A673 (cell line): ENCODE measurements at regions not wholly inside any gene's neighbourhood (a gene's known extent, or its start where the extent isn't known, plus 50 kb on each side); places are given as distances from the start of the nearest gene placed in this dataset.

ENCODE experiments used
- EZH2 ChIP-seq: fragments of 200-600 bp; sonication (generic); IDR thresholded peaks from 2 replicates; pipeline ENCODE4 v1.6.1; 2017; ENCODE audit warnings: borderline replicate concordance, low read depth, mild to moderate bottlenecking, mixed read lengths, antibody characterized with exemption, low read length; ENCODE audit not compliant: poor library complexity, severe bottlenecking
- TF ChIP-seq, protein P1 (sequence below): fragments of 300-800, 200-600 bp; sonication (generic); conservative IDR thresholded peaks from 2 replicates; pipeline ENCODE4 v1.5.1; 2017; ENCODE audit warnings: low read depth, mild to moderate bottlenecking, antibody characterized with exemption, low read length, moderate library complexity, mixed read lengths

- TF ChIP-seq, protein P1, sequence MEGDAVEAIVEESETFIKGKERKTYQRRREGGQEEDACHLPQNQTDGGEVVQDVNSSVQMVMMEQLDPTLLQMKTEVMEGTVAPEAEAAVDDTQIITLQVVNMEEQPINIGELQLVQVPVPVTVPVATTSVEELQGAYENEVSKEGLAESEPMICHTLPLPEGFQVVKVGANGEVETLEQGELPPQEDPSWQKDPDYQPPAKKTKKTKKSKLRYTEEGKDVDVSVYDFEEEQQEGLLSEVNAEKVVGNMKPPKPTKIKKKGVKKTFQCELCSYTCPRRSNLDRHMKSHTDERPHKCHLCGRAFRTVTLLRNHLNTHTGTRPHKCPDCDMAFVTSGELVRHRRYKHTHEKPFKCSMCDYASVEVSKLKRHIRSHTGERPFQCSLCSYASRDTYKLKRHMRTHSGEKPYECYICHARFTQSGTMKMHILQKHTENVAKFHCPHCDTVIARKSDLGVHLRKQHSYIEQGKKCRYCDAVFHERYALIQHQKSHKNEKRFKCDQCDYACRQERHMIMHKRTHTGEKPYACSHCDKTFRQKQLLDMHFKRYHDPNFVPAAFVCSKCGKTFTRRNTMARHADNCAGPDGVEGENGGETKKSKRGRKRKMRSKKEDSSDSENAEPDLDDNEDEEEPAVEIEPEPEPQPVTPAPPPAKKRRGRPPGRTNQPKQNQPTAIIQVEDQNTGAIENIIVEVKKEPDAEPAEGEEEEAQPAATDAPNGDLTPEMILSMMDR = no peak
- no peak for TF ChIP-seq EZH2
Measured at GRCh38 chr2:220341014-220341413, 713.6 kb downstream of the SLC4A3 start.
